ENCODE measurements at regions not wholly inside any gene's neighbourhood (a gene's known extent, or its start where the extent isn't known, plus 50 kb on each side); places are given as distances from the start of the nearest gene placed in this dataset.

DNA sequence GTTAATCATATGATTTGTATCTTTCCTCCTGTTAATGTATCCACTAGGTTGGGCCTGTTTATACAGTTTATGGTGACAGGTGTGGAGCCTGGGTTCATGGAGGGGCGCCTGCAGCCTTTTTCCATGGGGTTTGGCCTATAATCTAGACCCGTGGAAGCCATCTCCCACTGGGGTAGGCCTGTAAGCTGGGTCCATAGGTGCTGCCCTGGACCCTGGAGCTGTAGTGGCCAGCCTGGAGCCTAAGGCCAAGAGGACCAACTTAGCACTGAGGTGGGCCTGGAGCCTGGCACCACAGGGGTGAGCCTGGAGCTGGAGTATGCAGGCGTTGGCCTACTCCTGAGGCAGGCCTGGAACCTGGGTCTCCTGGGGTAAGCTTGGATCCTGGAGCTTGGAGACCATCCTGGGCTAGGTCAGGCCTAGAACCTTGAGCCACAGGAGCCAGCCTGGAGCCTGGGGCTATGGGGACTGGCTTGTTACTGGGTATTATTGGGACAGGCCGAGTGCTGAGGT lies 249.4 kb upstream of the HTR2C start (continued):
- TF ChIP-seq, protein P1, sequence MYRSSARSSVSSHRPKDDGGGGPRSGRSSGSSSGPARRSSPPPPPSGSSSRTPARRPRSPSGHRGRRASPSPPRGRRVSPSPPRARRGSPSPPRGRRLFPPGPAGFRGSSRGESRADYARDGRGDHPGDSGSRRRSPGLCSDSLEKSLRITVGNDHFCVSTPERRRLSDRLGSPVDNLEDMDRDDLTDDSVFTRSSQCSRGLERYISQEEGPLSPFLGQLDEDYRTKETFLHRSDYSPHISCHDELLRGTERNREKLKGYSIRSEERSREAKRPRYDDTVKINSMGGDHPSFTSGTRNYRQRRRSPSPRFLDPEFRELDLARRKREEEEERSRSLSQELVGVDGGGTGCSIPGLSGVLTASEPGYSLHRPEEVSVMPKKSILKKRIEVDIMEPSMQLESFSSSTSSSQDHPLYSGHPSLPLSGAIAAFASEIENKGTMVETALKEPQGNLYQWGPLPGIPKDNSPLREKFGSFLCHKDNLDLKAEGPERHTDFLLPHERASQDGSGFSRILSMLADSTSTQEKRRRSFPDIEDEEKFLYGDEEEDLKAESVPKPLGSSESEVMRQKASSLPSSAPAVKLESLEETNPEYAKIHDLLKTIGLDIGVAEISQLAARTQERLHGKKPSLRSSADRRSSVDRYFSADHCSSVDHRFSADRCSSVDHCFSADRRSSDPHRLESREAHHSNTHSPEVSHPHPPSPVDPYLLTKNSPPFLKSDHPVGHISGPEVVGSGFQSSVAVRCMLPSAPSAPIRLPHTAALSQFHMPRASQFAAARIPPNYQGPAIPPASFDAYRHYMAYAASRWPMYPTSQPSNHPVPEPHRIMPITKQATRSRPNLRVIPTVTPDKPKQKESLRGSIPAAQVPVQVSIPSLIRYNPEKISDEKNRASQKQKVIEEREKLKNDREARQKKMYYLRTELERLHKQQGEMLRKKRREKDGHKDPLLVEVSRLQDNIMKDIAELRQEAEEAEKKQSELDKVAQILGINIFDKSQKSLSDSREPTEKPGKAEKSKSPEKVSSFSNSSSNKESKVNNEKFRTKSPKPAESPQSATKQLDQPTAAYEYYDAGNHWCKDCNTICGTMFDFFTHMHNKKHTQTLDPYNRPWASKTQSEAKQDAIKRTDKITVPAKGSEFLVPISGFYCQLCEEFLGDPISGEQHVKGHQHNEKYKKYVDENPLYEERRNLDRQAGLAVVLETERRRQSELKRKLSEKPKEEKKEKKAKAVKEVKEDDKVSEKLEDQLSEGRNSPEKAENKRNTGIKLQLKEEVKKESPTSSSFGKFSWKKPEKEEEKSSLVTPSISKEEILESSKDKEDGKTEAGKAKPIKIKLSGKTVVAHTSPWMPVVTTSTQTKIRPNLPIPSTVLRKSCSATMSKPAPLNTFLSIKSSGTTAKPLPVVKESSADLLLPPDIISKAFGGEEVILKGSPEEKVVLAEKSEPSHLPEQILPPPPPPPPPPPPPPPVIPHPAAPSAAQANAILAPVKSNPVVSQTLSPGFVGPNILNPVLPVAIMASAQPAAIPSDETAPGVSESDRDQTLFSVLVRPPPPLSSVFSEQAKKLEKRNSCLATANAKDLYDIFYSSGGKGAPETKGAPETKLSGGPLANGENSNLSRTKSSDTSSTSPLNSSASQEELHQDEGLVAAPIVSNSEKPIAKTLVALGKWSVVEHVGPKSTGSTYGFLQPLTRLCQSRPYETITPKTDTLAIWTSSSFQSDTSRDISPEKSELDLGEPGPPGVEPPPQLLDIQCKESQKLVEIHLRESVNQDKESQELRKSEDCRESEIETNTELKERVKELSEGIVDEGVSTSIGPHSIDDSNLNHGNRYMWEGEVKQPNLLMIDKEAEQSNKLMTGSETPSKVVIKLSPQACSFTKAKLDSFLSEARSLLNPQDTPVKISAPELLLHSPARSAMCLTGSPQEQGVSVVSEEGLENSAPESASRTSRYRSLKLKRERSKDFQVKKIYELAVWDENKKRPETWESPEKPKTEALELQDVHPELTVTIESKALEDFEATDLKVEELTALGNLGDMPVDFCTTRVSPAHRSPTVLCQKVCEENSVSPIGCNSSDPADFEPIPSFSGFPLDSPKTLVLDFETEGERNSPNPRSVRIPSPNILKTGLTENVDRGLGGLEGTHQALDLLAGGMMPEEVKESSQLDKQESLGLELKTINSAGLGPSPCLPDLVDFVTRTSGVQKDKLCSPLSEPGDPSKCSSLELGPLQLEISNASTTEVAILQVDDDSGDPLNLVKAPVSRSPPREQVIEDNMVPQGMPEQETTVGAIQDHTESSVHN (CRISPR knock-in tag; IDR thresholded peaks at IDR 0.05) = no peak
- TF ChIP-seq CREB1 (IDR thresholded peaks at IDR 0.05) (no peak), CREB1 (CRISPR knock-in tag; IDR thresholded peaks at IDR 0.05) (no peak), ZNF747 (CRISPR knock-in tag; IDR thresholded peaks at IDR 0.05; ENCODE audit: borderline replicate concordance) (no peak)

DNA sequence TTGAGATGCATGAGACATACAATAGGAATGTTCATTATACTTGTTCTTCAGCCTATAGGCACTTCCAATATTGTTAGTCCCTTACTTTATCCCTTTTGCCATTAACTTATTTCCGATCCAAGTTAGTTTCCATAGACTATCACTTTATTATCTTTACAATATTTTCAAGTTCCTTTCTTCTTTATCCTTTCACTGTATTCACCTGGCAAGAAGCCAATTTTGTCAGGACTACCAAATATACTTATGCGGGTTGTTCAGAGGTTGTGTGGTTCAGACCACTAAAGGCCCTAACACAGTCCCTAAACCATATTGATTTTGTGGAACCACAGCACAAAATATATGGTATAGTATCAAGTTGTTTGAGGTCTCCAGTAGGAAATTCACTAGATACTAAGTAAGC lies 245.0 kb upstream of the HTR2C start:
- ChIA-PET CTCF (ENCODE audit: low intra/inter-chr PET ratio, low total read pairs) (no interaction called here), POLR2A (no interaction called here)
- Histone ChIP-seq H3K4me1 (ENCODE audit: insufficient read depth, low read length) (no peaks in the 10 kb centered on the region), H3K4me3 (replicated peaks in 1 of 3; ENCODE audit: insufficient read depth in 1 of 3, low read depth in 2 of 3, low read length in 3 of 3) (no peak overlapping the region), H3K4me2 (ENCODE audit: low read depth, low read length) (no peak overlapping the region), H4K20me1 (ENCODE audit: insufficient read depth, low read length) (no peaks in the 10 kb centered on the region), H3K79me2 (ENCODE audit: insufficient read depth, low read length) (no peaks in the 10 kb centered on the region), H3K9ac (ENCODE audit: insufficient read depth, low read depth, low read length) (no peak overlapping the region), H3K36me3 (replicated peaks in 1 of 2; ENCODE audit: control insufficient read depth in 1 of 2, insufficient read depth in 2 of 2, low read length in 2 of 2) (no peaks in the 10 kb centered on the region), H3K9me3 (ENCODE audit: low read length) (no peaks in the 10 kb centered on the region), H2AFZ (ENCODE audit: low read length) (no peak overlapping the region), H3K27ac (ENCODE audit: extremely low read length, insufficient read depth, low read length) (no peak overlapping the region), H3K27me3 (ENCODE audit: control insufficient read depth in 1 of 2, insufficient read depth in 2 of 2, low read length in 2 of 2) (no peaks in the 10 kb centered on the region)
- in situ Hi-C loops (cut with HindIII; ENCODE audit: extremely low pct_ligation_motif_present, low pct_unique_long_range_greater_than_20kb) = no loop called here
- FAIRE-seq (no peak), DNase-seq (ENCODE audit: low spot score) (no peak), ATAC-seq (no peak)
- WGBS (ENCODE audit: low lambda C conversion rate) = 4% methylated on average over 2 of the region's 2 CpGs
- intact Hi-C loops (cut with micrococcal nuclease; ENCODE audit: unreplicated experiment) = no loop called here
- BruUV-seq (replicated peaks) = no TSS peak
- TF ChIP-seq, protein P2, sequence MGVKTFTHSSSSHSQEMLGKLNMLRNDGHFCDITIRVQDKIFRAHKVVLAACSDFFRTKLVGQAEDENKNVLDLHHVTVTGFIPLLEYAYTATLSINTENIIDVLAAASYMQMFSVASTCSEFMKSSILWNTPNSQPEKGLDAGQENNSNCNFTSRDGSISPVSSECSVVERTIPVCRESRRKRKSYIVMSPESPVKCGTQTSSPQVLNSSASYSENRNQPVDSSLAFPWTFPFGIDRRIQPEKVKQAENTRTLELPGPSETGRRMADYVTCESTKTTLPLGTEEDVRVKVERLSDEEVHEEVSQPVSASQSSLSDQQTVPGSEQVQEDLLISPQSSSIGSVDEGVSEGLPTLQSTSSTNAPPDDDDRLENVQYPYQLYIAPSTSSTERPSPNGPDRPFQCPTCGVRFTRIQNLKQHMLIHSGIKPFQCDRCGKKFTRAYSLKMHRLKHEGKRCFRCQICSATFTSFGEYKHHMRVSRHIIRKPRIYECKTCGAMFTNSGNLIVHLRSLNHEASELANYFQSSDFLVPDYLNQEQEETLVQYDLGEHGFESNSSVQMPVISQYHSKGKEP (CRISPR knock-in tag; IDR thresholded peaks at IDR 0.05) = no peak
- TF ChIP-seq FOXK1 (CRISPR knock-in tag; IDR thresholded peaks at IDR 0.05; ENCODE audit: borderline replicate concordance, low read depth) (no peak), MED1 (CRISPR knock-in tag; IDR thresholded peaks at IDR 0.05) (no peak), SRSF4 (IDR thresholded peaks at IDR 0.05; ENCODE audit: low read depth, low read length, poor library complexity, severe bottlenecking) (no peak), SNAPC2 (CRISPR knock-in tag; IDR thresholded peaks at IDR 0.05) (no peak), NR2F1 (CRISPR knock-in tag; IDR thresholded peaks at IDR 0.05) (no peak), ZNF713 (CRISPR knock-in tag; IDR thresholded peaks at IDR 0.05) (no peak), ATRX (CRISPR knock-in tag; IDR thresholded peaks at IDR 0.05; ENCODE audit: borderline replicate concordance) (no peak)
- TF ChIP-seq, protein P3, sequence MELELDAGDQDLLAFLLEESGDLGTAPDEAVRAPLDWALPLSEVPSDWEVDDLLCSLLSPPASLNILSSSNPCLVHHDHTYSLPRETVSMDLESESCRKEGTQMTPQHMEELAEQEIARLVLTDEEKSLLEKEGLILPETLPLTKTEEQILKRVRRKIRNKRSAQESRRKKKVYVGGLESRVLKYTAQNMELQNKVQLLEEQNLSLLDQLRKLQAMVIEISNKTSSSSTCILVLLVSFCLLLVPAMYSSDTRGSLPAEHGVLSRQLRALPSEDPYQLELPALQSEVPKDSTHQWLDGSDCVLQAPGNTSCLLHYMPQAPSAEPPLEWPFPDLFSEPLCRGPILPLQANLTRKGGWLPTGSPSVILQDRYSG (CRISPR knock-in tag; IDR thresholded peaks at IDR 0.05) = no peak

Measured in HepG2 (cell line).